Skeletal muscle satellite cell (primary cell): ENCODE measurements at regions not wholly inside any gene's neighbourhood (a gene's known extent, or its start where the extent isn't known, plus 50 kb on each side); places are given as distances from the start of the nearest gene placed in this dataset. TPM values are rescaled to one million over a fixed set of nuclear protein-coding genes. Genes with fewer than 3 reads are reported as not detected.

Experiments used
- small RNA-seq: library from RNA; depleted of rRNA; stranded (forward); fragments of <200 nt; gene quantifications from one replicate; pipeline ENCODE3, GENCODE V24; 2012

Small RNAs in the stretch of these regions (small RNA-seq; reads per million reads assigned to genes)
- not detected for gene RF00554
